Thyroid gland (tissue), 4 donors: ENCODE measurements at regions not wholly inside any gene's neighbourhood (a gene's known extent, or its start where the extent isn't known, plus 50 kb on each side); places are given as distances from the start of the nearest gene placed in this dataset.

Experiments
- DNase-seq, 2 donors: peaks; one replicate each; pipeline ENCODE4 v3.0.0-alpha.2; 2019
- H3K27ac ChIP-seq, 3 donors: fragments of 200-600 bp; sonication (generic); 1 replicate in 2 of 3; 2 replicates in 1 of 3; pipeline ENCODE4 v1.5.1; 2016 to 2019; ENCODE audit warnings: mild to moderate bottlenecking in 1 of 3, moderate library complexity in 1 of 3
- H3K27me3 ChIP-seq: fragments of 200-600 bp; sonication (generic); one replicate; pipeline ENCODE4 v1.5.1; 2019
- H3K36me3 ChIP-seq, 2 donors: fragments of 200-600 bp; sonication (generic); one replicate each; pipeline ENCODE4 v1.5.1; 2016 to 2019
- H3K4me1 ChIP-seq, 2 donors: fragments of 200-600 bp; sonication (generic); one replicate each; pipeline ENCODE4 v1.5.1; 2017 to 2019
- H3K4me3 ChIP-seq, 3 donors: fragments of 200-600 bp; sonication (generic); replicated peaks in 1 of 3; 1 replicate in 2 of 3; 2 replicates in 1 of 3; pipeline ENCODE4 v1.5.1; 2016; ENCODE audit warnings: mild to moderate bottlenecking in 1 of 3
- H3K9me3 ChIP-seq: fragments of 200-600 bp; sonication (generic); one replicate; pipeline ENCODE4 v1.5.1; 2017
- CTCF ChIP-seq, 6 experiments: fragments of 200-600 bp in 3 of 6; fragments of 450-650 bp in 3 of 6; sonication (generic) in 3 of 6; IDR thresholded peaks; one replicate each; pipeline ENCODE4 v1.5.1; 2016 to 2019; ENCODE audit warnings: antibody characterized with exemption in 6 of 6, mild to moderate bottlenecking in 2 of 6, inconsistent platforms in 1 of 6, moderate library complexity in 1 of 6
- POLR2A ChIP-seq, 2 donors: fragments of 450-650 bp; IDR thresholded peaks; one replicate each; pipeline ENCODE4 v1.6.1; 2017; ENCODE audit warnings: antibody characterized with exemption in 2 of 2, mild to moderate bottlenecking in 2 of 2, moderate library complexity in 1 of 2
- WGBS, 2 donors: methylation state at CpG; one replicate each; pipeline ENCODE4 v1.1.5; 2017; 5-methylcytosine and 5-hydroxymethylcytosine counted together
- intact Hi-C: fragments of 100-400 bp; cut with DNase I; formaldehyde crosslinking; loops from one replicate; pipeline ENCODE4 v1.15.1; 2023

DNA sequence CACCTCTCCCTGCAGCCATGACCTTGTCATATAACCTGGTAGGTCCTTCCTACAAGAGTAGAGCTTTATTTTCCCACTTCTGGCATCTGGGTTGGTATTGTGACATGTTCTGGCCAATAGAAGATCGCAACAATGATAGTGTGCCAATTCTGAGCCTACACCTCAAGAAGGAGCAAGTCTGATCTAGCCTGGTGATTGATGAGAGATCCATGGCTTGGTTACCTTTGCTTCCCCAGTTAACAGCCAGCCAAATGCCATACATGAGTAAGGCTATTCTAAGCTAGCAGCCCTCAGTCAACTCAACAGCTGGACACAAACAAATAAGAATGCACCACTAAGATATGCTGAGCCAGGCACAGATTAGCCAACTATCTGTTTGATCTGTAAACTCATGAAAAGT, 226.7 kb downstream of the LMO4 start:
- Histone ChIP-seq H3K27me3 (no peaks in the 10 kb centered on the region), H3K9me3 (no peaks in the 10 kb centered on the region), H3K4me3 (no peak overlapping the region), H3K27ac (no peak overlapping the region), H3K36me3 (no peaks in the 10 kb centered on the region), H3K4me1 (no peaks in the 10 kb centered on the region)
- TF ChIP-seq POLR2A (IDR thresholded peaks at IDR 0.05) (no peak), CTCF (IDR thresholded peaks at IDR 0.05) (no peak)
- intact Hi-C loops: no loop called here
- 88 to 100% methylated on average over 1 of the region's 1 CpG for WGBS, 2 donors
- no peak for DNase-seq

DNA sequence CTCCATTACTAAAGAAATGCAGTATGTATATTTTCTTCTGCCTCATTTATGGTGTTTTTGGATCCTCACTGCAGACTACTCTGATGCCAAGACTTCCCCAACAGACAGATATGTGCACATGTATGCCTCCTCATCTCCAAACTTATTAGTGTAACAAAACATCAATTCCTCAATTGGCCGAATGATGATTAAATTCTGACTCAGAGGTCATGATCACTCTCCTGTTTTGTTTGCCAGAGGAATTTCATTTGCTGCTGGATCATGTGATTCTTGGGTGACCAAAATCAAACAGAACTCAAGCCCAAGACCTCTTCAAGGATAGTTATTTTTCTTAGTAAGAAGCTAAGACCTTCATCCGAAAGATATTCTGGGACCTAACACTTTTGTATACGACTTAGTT, 227.6 kb downstream of the LMO4 start:
- TF ChIP-seq CTCF (IDR thresholded peaks at IDR 0.05): no peak
- TF ChIP-seq POLR2A (IDR thresholded peaks at IDR 0.05): no peak
- no peak overlapping the region for H3K4me3 ChIP-seq
- intact Hi-C loops: no loop called here
- no peaks in the 10 kb centered on the region for H3K4me1 ChIP-seq
- no peaks in the 10 kb centered on the region for H3K27me3 ChIP-seq
- H3K9me3 ChIP-seq: no peaks in the 10 kb centered on the region
- no peaks in the 10 kb centered on the region for H3K36me3 ChIP-seq
- DNase-seq: no peak
- no peak overlapping the region for H3K27ac ChIP-seq
- 70 to 75% methylated on average over 3 of the region's 3 CpGs for WGBS, 2 donors

- H3K36me3 ChIP-seq: no peaks in the 10 kb centered on the region
- no peaks in the 10 kb centered on the region for H3K9me3 ChIP-seq
- no peaks in the 10 kb centered on the region for H3K4me1 ChIP-seq
- WGBS, 2 donors: 80 to 84% methylated on average over 3 of the region's 3 CpGs
- no peak overlapping the region for H3K4me3 ChIP-seq
- no peak overlapping the region for H3K27ac ChIP-seq
- no peak for DNase-seq
- intact Hi-C loops: no loop called here
- no peak for TF ChIP-seq POLR2A (IDR thresholded peaks at IDR 0.05)
- TF ChIP-seq CTCF (IDR thresholded peaks at IDR 0.05): no peak
- no peaks in the 10 kb centered on the region for H3K27me3 ChIP-seq
Measured at GRCh38 chr1:87558921-87559320, 230.2 kb downstream of the LMO4 start.

GRCh38 chr1:87560137-87560536, 231.5 kb downstream of the LMO4 start:
- Histone ChIP-seq H3K36me3 (no peaks in the 10 kb centered on the region), H3K27ac (no peak overlapping the region), H3K9me3 (no peaks in the 10 kb centered on the region), H3K4me3 (no peak overlapping the region), H3K27me3 (no peaks in the 10 kb centered on the region), H3K4me1 (no peaks in the 10 kb centered on the region)
- TF ChIP-seq POLR2A (IDR thresholded peaks at IDR 0.05): no peak
- no peak for TF ChIP-seq CTCF (IDR thresholded peaks at IDR 0.05)
- no peak for DNase-seq
- intact Hi-C loops: no loop called here
- 91 to 96% methylated on average over 3 of the region's 3 CpGs for WGBS, 2 donors

- Histone ChIP-seq H3K27ac (no peak overlapping the region), H3K4me1 (no peaks in the 10 kb centered on the region), H3K27me3 (no peaks in the 10 kb centered on the region), H3K9me3 (no peaks in the 10 kb centered on the region), H3K4me3 (no peak overlapping the region), H3K36me3 (no peaks in the 10 kb centered on the region)
- intact Hi-C loops: no loop called here
- 86 to 89% methylated on average over 3 of the region's 3 CpGs for WGBS, 2 donors
- no peak for TF ChIP-seq POLR2A (IDR thresholded peaks at IDR 0.05)
- no peak for TF ChIP-seq CTCF (IDR thresholded peaks at IDR 0.05)
- DNase-seq: no peak
Measured at GRCh38 chr1:87560601-87561360, 232.1 kb downstream of the LMO4 start.
